ENCODE measurements at regions not wholly inside any gene's neighbourhood (a gene's known extent, or its start where the extent isn't known, plus 50 kb on each side); places are given as distances from the start of the nearest gene placed in this dataset.

DNA sequence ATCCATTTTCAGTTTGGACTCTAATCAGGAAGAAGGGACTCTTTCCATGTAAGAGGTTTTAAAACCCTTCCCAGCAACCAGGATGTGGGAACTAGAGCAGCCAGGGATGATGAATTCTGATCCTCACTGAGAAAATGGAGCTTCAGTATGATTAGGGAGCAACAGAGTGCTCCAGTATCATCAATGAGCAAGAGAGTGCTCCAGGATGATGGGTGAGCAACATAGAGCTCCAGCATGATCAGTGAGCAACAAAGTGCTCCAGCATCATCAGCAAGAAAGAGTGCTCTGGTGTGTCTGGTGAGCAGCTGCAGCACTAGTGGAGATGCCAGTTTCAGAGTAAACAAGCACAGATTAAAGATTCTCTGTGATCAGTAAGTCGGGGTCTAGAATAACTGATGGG is 106.4 kb upstream of the LPP start:
- no peak for DNase-seq

DNA sequence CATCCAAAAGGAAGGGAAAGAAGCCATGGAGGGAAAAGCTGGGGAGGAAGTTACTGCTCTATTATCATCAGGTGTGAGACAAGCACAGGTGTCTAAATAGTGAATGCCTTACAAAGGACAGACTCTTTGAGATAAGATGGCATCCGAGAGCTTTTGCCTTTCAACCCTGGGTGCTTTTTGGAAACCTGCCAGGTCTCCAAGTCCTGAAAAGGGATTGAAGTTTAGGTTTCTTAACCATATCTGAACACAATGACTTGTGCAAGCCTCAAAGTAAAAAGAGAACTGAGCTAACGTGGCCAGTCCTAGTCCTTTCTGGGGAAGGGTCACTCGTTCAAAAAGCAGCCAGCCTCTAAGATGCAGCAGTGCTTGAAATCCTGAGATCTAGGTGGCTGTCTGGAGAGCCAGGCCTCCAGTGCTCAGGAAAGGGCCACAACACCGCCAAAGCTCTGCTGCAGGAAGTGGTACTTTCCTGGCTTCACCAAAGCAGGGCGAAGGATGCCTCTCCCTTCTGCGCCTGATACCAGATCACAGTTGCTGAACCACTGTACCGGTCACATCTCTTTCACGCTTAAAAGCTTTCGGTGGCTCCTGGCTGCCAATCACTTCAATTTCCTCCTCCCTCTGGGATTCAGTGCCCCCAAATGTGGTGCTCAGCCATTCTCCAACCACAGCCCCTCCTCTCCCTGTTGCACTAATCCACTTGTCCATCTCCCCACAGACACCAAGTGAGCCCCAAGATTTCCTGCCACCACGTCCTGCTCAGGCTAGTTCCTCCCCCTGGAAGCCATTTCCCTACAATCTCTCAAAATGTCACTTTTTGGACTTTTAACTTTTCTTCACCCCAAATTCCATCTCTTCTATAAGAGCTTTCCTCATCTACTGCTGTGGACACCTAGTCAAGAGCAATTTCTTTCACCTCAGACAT is 104.1 kb upstream of the LPP start:
- DNase-seq: no peak

DNA sequence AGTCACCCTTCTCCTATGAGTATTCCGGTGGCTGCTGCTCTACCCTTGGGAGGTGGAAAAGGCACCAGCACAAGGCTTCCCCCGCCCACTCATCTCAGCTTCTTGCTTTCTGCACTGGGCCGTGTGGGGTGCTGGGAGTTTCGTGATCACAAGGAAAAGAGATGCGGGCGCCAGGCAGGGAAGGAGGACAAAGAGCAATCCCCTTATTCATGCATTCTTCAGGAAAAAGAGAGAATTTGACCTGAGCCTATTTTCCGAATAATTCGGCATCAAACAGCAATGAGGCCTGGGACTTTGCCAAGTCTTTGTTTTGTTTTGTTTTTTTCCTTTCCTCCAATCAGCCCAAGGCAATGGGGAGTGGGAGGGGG is 102.2 kb upstream of the LPP start:
- no peak for DNase-seq

DNA sequence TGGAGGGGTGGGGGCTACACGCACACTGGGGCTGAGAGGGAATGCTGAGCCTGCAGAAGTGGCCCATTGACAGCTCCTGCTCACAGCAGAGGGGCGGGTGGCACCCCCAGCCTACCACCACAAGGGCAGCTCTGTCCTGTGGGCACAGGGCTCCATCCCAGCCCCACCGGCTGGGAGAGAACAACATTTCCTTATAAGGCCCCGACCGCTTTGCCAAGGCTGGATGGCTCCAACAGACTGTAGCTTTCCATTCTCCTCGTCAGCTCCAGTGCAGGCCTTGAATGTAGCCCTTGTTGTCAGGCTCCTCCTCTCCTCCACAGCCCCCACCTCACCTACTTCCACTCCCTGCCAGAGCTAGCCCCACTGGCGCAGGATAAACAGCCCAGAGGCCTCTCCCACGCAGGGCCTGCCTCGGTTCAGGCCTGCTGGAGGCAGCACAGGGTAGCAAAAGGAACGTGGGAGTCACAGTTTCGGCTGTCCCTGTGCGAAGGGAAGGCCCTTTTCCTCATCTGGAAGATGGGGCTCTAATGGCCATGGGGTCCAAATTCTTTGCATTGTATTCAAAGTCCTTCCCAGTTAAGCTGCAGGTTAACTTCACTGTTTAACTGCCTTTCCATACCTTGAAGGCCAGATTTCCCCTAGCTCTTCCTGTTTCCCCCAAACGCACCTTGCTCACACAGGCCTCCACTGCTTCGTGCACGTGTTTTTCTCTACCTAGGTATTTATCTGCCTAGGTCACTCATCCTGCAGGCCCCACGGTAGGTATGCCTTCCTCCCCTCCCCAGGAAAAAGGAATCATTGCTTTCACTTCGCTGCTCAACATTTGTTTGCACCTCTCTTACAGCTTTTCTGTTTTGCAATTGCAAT is 101.6 kb upstream of the LPP start:
- DNase-seq: peak; percentile 3

DNA sequence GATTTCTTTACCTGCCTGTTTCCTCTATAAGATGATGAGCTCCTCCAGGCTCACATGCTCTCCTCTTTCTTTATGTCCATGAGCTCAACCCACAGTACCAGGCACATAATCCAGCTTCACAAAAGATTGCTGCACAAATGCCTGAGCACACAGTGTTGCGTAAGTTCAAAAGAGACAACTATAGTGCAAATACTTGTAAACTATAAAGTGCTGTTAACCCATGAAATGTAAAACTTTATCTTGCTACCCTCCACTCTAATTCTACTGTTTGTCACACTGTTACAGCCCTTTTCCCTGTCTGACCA is 101.0 kb upstream of the LPP start:
- DNase-seq: no peak

DNA sequence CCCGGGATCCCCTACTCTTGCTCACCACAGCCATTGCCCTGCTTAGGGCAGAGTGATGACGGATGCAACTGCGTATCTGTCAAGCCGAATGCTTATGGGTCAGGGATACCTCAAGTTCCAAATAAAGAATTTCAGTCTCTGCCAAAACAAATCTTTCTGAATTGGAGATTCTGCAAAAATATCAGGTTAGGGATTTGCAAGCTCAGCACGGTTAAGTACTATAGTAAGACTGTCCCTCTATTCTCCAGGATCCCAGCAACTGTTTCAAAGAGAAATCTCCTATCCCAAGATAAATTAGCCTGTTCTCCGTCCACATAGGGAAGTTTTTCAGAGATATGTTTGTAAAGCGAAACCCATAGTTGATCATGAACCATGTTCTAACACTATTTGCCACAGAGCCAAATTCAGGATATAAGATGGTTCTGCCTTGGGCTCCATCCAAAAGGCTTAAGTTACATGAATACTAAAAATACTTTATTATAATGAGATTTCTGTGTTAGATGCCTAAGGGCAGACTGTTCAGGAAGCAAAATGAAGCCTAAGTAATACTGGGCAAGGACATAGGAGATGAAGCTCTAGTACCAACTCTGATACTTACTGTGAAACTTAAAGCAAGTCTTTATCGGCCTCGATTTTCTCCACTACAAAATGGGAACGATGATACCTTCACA is 100.1 kb upstream of the LPP start:
- DNase-seq: no peak

DNA sequence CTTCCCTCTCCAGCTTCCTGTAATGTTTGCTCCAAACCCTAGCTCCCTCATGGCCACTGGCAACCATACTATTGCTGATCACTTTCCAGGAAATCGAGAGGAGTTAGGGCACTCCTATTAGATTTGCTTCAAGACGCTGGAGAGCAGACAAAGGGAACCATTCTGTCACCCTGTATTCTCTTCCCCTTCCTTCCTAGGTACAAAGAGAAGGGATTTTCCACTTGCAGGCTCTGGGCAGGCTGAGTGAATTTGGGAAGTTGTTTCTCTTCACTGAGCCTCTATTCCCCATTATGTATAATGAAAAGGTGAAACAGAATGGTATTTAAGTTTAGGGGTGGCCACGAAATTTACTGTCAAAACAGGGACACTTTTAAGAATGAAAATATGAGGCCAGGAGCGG is 99.4 kb upstream of the LPP start:
- no peak for DNase-seq

DNA sequence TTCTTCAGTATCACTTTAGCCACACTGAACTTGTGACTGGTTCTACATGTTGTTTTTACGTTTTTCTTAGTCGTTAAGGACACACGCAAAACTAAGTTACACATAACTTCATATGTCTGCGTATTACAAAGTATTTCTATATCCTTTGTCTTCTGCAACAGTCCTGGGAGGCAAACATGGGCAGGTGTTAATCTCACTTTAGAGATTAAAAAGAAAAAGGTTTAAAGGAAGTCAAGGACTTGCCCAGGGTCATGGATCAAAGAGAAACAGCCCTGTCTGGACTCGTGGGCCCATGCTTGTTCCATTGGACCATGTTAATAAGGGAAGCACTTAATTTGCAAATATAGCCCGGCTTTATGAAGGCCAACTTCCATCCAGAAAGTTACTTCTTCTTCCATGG is 98.6 kb upstream of the LPP start:
- DNase-seq: no peak

DNA sequence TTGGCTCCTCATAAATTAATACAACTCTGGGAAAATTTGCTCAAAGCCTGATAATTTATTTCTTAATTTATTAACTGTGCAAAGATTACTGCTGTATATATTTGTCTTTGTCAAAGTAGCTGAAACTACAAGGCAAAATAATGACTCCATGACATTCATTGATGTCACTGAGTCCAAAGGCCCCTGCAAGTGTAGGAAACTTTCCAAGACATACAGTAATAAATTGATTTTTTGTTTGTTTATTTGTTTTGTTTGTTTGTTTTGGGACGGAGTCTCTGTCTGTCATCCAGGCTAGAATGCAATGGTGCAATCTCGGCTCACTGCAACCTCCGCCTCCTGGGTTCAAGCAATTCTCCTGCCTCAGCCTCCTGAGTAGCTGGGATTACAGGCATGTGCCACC is 96.8 kb upstream of the LPP start:
- DNase-seq: no peak

DNA sequence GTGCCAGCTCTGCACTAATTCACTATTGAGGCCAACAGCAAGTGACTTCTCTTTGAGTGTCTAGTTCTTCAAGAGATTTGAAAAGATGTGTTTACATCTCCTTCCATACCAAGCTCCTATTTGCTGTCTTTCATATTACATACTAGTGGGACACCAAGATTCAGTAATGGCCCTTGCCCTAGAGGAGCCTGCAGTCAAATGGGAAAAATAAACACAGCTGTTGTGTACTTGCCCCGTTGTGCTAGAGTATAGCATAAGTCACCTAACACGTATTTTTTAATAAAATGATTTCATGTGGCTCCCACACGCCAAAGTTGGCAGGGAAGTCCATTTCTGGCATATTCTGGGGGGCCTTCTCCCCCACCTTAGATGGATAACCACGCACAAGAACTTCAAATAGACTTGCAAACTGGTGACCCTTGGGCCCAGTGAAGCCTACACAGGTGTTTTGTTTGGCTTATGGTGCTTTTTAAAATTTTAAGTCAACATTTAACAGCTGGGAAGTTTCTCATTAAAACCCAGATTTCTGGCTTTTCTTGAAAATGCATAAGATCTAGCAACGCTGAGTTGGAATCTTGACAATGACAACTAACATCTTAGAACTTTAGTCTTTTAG is 95.3 kb upstream of the LPP start:
- DNase-seq: no peak

DNA sequence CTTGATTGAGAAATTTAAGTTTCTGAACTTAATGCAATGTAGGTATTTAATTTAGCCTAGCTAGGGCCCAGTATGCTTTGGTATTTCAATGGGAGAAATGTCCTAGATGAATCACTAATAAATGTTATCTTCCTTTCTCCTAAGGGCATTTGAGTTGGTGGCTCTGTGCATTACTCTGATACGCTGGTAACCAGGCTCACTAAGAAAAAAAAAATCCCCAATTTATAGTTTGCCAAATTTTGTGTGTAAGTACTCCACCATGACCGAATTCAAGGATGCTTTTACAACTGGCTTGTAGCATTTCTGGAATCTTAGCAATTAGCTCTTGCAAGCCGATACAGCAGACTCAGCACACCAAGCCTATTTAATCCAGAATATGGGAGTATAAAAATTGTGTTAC is 94.6 kb upstream of the LPP start:
- DNase-seq: no peak

DNA sequence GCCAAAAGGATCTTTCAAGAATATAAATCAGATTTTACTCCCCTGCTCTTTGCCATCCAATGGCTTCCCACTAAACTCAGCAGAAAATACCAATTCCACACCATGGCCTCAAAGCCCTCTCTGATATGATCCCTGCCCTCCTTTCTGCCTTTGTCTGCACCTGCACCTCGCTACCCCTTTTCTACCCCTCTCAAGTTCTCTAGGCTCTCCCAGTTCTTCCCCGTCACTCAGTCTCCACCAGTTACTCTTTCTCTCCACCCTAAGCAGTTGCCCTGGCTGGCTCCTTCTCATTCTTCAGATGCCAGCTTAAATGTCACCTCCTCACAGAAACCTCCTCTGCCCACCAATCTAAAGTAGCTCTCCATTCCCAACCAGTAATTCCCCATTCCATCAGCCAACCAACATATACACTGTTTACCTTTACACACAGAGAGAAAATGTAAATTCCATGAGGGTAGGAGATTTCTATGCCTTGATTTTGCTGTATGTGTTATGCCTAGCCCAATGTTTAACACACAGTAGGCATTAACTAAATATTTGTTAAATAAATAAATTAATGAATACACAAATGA is 93.6 kb upstream of the LPP start:
- no peak for DNase-seq

DNA sequence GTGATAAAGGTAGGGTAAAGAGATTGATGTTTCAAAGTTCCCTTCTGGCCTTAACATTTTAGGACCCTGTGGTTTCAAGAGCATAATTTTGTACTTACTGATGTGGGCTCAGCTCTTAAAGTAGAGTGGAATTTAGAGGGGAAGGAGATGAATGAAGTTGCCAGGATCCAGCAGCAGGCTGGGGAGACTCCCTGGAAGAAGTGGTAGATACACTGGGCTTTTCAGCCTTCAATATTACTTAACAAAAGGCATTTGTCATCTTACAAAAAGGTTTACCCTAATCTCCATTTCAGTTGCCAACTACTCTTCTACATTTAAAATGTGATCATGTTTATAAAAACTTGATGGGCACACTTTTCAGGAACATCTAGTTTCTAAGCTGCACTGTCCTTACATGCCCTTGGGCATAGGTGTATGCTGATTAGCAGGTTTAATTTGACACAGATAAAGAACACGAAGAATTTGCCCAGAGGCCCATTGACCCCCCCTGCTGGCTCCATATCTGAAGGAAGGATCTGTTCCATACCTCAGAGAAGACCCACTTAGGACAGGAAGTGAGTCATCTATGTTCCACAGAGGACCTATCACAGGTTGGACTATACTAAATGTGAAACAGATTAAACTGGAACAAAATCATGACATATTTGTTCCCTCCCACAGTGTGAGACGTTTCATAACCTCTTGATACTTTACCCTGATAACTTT is 93.0 kb upstream of the LPP start:
- peak; percentile 14 for DNase-seq

DNA sequence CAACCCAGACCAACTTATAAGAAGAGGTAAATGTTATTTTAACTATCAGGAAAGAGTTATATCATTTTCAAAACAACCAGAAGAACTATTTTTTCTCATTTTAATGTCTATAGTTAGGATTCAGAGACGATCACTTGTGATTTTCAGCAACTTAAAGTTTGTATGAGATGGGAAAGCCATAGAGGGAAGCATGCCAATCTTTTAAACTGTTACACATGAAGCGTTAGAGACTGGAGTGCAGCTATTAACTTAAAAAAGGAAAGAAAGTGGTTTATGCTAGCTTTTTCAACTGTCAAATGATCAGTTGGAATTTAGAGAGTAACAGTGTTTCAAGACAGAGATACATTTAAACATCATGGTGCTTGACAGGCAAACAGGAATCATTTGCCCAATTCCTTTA is 91.7 kb upstream of the LPP start:
- no peak for DNase-seq

DNA sequence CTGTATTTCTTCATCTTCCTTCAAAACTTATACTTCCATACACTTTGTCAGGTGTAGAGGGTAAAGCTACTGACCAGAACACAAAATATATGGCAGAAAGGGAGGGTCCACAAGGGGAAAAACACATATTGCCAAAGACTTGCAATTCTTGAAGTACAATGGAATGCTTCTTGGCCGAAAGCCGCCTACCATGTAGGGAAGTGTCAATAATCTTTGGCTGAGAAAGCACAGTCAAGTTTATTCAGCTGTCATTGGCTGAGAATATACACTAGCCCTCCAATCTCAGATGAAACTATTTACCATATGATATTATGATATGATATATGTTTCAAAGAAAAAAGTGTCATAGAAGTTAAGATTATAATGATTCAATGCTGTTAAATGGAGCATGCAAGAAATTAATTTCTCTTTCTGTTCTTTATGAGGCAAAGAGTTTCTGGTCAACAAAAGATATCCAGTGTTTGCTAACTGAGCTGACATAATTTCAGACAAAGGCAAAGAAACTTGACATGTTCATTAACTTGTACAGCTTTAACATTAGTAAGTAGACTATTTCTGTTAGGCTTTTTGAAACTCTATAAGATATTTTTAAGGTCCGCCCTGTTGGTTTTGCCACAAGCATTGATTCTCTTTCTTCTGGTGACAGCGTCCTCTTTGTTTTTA is 89.0 kb upstream of the LPP start:
- no peak for DNase-seq

DNA sequence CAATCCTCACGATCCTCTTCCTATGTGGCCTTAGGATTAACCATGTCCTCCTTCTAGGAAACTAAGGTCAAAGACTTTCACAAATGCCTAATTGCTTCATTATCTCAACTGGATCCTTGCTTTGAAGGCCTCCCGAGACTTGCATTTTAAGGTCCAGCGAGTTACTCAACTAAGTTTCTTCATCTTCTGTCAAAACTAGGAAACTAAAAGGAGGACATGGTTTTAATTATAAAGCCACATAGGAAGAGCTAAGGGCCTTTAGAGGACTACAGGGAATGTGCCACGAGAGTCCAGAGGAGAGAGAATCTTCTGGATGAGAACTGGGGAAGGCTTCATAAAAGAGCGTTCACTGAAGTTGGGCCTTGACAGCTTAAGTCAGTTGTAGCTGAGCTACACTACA is 87.8 kb upstream of the LPP start:
- DNase-seq: no peak

DNA sequence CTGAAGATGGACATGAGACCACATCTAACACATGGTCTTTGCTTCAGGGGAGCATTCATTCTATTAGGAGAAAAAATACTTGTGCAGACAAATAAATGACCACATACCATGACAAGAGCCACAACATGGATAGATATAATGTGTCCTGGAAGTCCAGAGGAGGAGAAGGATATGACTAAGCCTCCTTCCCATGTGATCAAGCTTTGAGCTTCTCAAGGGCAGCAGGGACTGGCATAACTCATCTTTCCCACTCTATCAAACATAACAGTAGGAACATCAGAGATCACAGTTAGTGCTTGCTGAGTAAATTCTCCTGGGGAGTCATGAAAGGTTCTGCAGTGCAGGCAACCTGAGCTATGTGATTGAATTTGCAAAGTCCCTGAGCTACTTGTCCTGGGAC is 86.0 kb upstream of the LPP start:
- no peak for DNase-seq

DNA sequence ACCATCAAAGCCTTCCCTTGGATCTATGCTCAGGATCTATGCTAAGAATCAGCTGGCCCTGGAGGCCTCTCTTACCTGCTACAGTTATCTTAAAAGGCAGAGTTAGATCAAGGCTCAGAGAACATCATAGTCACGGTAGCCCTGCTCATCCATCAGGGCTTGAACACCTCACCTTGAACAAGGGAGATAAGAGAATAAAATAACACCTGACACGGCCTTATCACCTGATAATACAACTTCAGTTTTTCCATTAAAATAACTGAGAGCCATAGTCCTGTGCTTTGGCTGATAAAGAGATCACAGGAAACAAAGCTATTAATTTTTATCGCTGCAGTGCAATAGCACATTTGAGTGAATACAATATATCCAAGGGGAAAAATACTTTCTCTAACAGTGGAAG is 85.6 kb upstream of the LPP start:
- DNase-seq: no peak

DNA sequence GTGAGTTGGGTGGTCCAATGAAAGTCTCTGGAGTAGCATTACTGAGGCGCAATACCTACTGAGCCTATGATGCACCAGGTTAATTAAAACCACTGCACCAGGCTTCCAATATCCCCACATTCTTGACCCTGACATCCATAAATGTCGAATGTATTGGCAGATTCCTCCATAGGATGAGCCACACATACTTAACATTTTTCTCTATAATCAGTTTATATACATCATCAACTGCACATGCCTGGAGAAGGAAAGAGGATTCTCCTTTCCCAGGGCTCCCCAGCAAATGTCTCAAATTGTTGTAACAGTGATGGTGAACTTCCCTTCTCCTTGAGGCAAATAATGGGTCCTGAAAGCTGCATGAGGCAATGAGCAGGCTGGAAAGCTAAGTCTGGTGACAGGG is 82.3 kb upstream of the LPP start:
- DNase-seq: no peak

DNA sequence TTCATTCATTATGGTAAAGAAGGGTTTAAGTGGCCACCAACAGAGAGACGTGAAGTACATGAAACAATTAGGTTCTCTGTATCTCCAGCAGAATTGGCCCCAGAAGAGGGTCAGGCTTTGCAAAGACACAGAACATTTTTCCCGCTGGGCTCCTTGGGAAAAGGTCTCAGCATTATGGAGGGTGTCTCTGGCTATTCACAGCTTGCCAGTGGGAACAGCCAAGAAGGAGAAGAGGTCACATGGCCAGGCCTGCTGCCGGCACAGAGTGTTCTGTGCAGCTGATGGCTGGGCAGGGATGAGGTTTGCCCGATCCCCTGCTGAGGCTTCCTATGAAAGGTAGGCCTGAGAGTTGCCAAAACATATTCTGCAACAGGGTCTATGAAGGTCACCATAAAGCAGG is 77.8 kb upstream of the LPP start:
- DNase-seq: no peak

DNA sequence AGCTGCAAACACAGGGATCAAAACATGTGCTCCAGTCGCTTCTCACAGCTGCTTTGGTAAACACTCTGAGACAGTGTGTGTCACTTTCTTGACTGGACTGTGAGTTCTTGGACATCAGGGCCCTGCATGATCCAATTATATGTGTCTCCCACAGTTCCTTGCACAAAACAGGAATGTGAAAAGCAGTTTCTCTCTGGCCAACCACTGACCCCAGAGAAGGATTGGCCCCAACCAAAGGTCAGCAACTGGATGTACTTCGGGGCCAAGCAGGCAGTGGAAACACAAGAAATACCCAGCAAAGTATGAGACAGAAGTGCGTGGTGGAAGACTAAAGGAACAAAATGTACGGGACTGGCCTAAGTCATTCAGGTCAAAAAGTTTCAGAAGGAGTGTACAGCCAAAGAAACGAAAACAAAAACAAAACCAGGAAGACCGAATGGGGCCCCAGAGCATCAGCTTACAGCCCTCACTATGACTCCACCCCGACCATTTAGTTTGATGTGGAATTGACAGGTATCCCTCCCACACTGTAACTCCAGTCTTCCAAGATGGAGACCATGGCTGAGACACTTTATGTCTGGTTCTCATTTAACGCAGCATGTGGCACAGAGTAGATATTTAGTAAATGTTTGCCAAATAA is 76.7 kb upstream of the LPP start:
- DNase-seq: no peak
